AG08395 (cell line): ENCODE measurements at regions not wholly inside any gene's neighbourhood (a gene's known extent, or its start where the extent isn't known, plus 50 kb on each side); places are given as distances from the start of the nearest gene placed in this dataset.

Experiments used
- DNase-seq: peaks from one replicate; pipeline ENCODE4 v3.0.0; 2012; ENCODE audit warnings: mixed read lengths, low spot score

DNA sequence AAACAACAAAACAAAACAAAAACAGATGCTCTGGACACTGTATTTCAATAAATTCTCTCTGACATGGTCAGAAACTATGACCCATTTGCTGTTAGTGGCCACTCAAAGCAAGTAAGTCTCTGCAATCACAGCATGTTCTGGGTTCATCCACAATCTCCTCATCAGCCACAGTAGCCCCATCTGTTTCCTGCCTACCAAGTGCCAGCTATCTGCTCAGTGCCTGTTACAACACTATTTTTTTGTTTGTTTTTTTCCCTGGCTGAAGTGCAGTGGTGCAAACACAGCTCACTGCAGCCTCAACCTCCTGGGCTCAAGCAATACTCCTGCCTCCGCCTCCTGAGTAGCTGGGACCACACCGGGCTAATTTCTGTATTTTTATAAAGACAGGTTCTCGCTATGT is 137.9 kb downstream of the SOX9 start:
- no peak for DNase-seq

DNA sequence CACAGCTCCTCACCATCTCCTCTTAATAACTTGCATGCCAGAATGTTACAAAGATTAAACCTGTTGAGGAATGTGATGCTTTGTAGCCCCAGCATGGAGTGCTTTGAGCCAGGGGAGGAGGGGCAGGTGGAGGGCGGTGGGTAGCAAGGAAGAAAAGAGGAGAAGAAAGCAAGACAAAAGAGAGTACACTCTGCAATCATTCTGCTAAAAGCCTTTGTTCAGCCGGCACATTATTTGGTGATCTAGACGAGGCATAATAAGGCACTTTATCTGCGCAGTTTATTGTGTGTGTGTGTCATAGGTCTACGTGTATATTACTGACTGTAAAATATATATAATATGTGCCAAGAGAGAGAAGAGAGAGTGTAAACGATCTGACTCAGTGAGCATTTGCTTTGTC is 139.1 kb downstream of the SOX9 start:
- no peak for DNase-seq

DNA sequence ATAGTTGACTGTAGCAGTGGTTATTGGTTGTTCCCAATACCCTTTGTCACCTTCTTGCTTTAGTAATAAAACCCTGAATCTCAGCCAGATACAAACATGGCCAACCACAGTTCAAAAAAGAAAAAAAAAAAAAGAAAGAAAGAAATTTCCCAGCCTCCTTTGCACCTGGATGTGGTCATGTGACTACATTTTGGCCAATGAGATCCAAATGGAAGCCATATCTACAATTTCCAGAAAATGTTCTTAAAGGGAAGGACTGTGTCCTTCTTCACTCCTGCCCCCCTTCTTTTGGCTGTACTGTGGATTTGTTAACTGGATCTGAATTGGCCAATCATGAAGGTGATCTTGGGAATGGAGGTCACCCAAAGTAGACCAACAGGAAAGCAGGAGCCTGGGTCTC is 141.9 kb downstream of the SOX9 start:
- no peak for DNase-seq

DNA sequence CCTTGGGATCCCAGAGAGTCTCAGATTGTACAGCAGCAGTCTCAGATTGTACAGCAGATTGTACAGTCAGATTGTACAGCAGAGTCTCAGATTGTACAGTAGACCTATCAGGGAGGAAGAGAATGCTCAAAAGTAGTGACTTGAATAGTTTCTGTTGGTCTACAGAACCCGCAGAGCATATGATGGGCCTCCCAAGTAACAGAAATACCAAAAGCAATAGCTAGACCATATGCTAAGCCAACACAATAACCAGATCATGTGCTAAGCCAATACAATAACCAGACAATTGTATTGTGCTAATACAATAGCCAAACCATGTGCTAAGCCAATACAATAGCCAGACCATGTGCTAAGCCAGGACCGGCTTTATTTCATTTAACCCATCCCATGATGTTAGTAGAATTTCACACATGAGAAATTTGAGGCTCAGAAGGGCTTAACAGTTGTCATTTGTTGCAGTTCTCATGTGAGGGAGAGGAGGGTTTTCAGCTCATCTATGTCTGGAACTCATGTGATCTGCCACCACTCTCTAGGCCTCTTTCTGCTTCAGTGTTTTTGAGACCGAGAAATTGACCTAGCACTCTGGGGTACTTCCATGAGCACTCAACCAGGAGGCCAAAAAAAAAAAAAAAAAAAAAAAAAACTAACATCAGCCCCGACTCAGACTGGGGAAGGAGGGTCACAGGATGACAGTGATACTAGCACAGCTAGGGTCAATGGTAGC is 144.0 kb downstream of the SOX9 start:
- DNase-seq: no peak

DNA sequence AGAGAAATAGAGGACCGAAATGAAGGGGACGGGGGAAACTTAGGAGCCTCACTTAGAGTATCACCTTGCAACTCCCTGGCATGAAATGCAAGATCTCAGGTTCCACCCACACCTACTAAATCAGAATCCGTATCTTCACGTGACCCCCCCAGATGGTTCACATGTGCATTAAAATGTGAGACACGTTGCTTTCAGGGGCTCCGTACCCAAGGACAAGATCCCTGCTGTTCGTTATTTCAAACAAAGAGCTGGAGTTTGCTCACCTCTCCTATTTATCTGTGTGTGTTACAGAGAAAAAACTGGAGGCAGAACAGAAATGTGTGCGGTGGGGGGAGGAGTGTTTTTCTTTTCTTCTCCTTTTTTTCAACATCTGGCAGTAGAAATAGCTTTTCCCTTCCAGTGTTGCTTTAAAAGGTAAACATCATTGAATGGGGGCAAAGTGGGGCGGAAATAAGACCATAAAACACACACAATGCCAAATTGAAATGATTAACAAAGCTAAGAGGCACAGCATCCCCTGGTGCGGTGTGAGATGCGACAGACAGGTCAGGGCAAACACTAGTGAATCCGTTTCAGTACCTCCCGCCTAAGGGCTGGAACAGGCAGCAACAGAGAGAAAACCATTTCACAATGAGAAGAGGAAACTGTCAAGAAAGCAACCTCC is 145.4 kb downstream of the SOX9 start:
- DNase-seq: no peak

DNA sequence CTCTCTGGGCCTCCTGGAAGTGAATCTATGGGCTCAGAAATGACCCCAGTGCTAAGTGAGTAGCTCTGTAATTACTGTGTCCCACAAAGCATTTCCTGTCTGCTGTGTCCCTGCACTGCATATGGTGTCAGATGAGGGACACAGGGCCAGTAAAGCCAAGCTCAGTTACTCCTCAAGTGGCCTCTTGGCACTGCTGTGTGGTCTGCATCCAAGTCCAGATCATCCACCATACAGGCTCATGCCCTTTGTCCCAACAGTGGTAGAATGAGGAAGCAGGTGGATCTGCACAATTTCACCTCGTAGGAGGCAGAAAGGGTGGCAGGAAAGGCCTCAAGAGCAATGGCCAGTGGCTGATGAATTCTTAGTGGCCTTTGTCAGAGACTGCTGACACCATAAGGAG is 146.8 kb downstream of the SOX9 start:
- DNase-seq: no peak

DNA sequence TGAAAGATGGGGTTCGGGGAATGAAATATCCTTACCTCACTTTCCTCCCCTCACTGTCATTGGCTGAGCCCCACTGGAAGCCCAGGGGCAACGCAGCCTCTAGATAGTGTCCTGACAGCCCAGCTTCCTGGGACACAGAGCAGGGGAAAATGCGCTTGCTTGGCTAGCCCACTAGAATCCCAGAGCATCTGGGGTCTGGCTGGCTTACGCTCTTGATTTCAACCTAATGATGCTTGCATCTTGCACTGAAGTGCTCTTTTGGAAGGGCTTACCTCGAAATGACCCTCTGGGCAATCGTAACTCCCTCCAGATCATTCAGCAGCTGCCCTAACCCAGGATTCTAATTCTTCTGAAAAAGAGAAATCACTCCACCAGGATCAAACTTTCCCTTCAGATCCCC is 147.6 kb downstream of the SOX9 start:
- DNase-seq: no peak

DNA sequence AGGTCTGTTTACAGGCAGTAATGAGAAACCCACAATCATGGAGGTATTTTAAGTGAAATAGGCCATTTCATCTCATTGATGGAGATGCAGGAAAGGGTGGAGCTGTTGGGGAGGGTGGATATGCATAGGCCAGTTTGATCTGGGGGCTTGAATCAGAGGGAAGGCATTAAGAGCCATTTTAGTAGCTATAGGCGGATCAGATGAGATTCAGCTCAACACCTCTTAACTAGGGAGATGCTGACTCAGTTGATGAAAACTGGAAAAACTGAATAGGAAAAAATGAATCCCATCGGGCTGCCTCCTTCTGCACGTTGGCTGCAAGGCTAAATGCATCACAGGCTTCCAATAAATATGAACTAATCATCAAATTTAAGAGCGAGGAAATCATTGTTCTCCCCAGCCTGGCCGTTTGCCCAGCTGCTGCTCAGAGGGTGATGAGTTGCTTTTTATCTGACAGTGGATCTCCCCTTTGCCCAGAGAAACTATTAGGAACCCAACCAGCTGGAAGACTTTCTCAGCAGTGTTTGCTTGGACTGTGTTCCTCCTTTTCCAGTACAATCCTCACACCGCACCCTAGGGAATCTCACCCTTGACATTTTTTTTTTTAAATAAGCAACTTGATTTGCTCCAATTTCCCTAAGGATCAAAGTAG is 149.6 kb downstream of the SOX9 start:
- peak; percentile 11 for DNase-seq

DNA sequence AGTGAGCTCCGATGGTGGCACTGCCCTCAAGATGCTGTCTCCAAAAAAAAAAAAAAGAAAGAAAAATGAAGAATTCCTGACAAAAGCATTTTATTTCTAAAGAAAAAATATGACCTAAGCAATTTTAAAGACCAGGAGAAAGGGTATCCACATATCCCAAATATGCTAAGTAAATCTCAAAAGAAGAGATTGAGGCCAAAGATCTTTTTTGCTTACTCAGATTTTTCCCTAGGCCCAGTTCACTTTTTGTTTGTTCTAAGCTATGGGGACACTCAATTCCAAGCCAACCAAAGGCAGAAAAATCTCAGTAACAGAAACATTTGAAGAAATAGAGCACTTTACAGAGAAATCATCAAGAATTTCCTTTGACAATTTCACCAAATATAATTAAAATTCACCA is 150.8 kb downstream of the SOX9 start:
- DNase-seq: no peak

DNA sequence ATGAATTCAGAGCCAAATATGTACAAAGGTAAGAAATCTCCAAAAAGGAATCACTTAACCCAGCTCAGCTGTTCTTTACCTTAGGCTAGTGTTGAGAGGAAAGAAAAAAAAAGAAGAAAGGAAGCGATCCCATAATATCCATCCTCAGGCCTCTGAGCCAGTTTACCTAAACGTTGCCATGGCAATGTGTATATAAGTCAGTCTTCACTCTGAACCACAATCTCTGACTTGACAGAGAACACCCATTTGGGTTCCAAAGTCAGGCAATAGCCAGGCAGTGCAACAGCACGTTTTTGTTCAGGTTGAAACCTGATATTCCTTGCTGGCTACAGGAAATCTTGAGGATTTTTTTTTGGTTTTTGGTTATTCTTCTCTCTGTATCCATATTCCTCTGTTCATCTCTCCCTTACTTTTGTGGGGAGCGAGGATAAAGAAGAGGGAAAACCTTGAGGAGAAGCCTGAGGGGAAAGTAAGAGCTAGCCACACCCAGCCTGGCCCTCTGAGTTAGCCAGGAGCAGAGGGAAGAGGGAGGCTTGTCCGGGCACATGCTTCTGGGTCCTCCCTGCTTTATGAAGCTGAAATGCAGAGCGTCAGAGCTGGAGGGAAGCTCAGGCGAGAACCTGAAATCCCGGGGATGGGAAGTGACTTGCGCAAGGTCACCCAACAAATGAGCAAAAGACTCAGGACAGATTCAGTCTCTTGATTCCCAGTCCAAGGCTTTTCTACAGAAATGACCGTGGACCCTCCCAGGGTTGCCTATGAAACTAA is 152.7 kb downstream of the SOX9 start:
- no peak for DNase-seq

DNA sequence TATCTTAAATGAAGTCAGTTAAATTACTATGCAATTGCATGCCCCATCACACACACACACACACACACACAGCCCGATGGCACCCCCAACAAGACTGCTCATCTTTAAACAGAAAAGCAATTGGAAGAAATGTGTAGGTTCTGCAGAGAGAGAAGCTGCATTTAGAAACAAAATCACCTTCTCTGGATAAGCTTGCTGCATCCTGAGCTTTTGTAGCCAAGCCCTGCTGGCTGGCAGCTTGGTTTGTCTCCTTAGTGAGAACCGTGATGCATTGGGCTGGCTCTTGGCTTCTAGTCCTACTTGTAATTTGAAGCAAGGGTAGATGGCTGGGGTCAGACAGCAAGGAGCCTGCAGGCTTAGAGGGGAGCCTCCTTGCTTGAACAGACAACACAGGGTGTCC is 153.8 kb downstream of the SOX9 start:
- no peak for DNase-seq

DNA sequence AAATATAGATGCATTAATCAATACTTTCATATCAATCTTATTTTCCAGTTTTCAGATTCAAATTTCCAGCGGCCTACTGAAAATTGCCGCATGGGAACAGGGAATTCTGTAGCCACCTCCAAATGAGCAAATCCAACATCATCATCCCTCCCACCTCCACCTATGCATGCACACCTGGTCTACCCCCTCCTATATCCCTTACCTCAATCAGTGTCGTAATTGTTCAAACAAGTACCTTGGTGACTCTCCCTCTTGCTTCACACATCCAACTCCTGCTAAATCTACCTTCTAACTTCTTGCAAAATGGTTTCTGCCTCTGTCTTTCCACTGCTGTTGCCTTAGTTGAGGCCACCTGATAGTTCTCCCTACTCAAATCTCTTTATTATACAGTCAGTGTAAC is 160.1 kb downstream of the SOX9 start:
- no peak for DNase-seq

DNA sequence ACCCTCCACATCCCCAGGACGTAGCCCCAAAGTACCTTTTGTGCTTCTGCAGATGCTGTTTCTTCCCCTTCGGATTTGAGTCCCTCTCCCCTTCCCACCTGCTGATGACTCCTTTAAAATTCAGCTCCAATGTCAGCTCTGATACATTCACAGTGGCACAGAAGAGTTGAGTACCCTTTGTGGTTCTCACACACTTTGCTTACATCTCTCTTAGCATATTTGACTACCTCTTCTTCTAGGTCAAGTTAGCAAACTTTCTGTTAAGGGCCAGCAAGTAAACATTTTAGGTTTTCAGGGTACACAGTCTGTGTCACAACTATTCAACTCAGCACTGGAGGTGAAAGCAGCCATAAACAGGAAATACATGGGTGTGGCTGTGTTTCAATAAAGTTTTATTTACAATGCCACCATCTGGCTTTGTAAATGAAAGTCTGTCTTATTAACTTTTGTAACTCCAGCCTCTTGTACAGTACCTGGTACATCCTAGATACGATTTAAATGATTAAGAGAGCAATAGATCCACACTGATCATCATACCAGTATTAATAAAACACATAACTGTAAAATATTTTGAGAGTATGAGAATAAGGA is 161.7 kb downstream of the SOX9 start:
- DNase-seq: no peak

DNA sequence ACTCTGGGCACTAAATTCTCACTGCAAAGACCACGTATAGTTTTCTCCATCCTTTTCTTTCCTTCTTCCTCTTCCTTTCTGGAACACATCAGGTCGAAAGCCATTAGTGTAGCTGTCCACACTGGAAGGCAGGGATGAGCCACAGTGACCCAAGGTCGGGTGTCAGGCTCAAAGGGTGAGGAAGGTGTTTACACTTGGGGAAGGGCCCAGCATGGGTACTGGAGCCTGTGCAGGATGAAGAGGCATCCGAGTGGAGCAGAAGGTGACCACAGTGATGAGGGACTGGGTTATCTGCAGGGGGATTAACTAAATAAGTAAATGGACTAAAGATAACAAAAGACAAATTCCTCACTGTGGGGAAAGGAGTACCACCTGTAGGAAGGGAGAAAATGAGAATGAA is 164.0 kb downstream of the SOX9 start:
- no peak for DNase-seq

DNA sequence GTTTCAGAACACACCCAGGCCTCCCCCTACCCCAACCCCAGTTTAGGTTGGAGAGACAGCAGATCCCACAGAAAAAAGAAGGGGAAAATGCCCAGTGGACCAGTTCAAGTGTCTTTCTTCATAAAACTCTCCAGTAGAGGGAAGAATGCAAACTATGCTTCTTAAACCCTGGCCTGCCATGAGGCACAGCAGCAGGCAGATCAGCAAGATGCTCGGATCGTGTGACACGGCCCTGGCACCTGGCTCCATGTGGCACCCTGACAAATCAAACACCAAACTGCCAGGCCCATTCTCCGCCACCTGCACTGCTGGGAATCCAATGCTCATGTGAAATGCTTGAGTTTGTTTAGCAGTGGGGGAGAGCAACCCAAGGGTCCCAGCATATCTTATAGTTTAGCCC is 166.8 kb downstream of the SOX9 start:
- no peak for DNase-seq

DNA sequence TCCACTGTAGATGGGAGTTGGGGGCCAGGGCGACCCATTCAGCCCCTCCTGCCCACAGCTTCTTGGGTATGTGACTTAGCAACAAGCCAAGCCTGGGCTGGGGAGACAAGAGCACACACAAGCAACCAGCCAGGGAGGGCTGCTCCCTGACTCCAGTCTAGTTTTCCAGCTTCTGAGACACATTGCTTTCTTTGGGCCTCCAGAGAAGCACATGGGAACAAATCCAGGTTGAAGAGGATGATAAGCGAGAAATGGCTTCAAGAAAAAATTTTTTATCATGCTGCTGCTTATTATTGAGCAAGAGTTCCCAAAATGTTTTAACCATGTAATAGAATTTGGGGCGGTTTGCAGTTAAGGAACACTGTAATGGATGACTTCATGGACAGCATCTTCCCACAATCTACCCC is 173.7 kb downstream of the SOX9 start:
- DNase-seq: no peak

DNA sequence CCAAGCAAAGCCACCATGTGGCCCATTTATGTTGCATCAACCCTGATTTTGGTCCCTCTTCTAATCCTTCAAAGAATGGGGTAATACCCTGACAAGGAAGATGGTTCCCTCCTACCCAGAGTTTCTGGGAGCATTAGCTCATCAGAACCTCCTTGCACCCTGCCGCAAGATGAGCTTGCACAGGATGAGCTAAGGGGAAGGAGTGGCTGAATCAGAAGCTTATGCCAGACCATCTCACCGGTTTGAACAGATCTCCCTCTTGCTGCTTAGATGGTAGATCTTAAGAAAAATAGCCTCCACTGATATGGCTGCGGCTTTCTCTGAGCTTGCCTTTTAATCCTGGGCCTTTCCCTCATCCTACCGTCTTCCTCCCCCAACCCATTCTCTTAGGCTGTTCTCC is 175.1 kb downstream of the SOX9 start:
- DNase-seq: no peak

DNA sequence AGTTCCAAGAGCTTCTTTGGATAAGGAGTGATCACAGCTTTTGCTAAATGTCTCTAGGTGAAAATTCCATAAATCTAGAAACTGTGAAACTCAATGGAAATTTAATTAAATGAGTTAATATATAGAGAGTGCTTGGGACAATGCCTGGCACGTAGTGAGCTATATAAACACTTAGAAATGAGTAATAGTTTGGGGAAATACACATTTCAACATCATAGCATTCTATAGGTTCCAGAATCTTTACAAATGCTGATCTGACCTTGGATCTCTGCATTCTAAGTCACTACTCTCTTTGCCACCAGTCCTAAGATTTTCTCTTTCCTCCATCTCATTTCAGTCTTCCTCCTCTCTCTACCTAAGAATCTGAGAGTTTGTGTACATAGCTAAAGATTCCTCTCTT is 175.6 kb downstream of the SOX9 start:
- DNase-seq: no peak

DNA sequence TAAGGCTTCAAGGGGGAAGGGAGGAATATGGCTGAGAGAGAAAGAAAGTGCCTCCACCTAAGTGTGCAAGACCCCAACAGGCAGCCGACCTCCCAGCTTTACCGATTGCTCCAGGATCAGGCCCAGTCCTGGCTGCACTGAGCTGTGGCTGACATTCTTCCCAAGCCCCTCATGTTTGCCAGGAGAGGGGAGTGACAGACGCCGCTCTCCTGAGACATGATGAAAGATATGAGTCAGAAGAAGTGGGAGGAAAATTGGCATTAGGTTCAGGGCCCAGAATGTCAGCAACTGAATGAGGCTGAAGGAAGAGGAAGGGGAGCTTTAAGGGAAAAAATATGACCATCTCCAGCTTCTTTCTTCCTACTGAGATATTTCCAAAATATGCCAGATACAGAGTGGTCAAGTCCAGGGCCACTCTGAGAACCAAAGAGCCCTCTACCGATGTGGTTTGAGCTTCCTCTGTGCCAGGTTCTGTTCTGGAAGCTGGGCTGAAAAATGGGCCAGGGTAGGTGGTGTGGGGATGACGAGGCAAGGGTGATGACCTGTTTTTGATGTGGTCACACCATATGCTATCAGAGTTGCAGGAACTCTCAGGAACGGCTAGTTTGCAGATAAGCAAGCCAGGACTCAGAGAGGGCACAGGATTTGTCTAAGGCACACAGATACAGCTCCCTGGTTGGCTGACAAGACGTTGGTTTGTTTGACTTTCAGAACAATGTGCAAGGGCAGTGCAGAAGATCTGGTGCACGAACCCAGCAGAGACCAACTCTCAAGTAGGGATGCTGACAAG is 176.7 kb downstream of the SOX9 start:
- peak; percentile 56 for DNase-seq

DNA sequence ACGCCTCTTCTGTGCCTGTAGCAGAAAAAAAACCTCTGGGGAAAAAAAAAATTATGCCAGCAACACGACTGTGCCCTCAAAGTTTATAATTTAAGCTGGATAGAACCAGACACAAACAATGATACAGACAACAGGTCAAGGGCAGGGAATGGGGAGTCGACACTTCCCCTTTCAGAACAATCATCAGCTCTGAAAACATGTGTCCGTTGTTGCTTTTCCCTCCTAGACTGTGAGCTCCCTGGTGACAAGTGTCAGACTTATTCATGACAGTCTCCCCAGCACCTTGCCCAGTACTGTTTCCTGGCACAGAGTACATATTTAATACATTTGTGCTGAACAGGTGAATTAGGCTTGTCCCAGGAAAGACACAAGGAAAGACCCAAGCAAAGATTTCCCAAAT is 178.3 kb downstream of the SOX9 start:
- no peak for DNase-seq

DNA sequence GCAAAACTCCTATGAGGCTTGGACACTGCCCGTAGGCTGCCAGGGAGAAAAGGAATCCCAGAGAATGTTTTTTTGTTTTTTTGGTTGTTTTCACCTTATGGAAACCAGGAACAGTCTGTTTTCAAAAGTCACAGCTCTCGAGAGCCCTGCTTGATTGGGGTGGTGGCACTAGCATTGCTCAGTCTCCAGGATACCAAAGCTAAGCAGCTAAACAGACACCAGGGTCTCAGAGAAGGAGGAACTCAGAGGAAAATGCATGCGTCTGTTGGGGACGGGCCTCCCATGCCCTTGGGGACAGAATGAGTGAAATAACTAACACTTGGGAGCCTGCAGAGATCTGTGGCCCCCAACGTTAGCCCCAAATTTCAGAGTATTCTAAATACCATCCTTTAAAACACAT is 178.8 kb downstream of the SOX9 start:
- DNase-seq: no peak

DNA sequence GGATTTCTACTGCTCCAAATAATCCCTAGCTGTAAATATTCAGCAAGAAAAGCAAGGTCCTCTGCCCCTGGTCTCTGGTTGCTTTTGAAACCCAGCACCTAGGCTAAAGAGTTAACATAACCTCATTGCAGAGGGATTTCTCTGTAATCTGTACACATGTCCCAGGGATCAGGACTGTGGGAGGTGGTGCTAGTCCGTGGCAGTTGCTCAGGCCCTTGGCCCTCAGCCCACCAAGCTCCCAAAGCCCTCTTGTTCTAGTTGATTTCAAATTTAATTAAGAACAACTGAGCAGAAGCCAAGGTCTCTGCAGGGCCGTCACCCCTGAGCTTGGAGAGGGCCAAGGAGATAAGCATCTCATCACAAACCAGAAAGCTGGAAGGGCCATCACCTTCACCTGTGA is 181.1 kb downstream of the SOX9 start:
- DNase-seq: no peak
